ENCODE measurements at regions not wholly inside any gene's neighbourhood (a gene's known extent, or its start where the extent isn't known, plus 50 kb on each side); places are given as distances from the start of the nearest gene placed in this dataset.

DNA sequence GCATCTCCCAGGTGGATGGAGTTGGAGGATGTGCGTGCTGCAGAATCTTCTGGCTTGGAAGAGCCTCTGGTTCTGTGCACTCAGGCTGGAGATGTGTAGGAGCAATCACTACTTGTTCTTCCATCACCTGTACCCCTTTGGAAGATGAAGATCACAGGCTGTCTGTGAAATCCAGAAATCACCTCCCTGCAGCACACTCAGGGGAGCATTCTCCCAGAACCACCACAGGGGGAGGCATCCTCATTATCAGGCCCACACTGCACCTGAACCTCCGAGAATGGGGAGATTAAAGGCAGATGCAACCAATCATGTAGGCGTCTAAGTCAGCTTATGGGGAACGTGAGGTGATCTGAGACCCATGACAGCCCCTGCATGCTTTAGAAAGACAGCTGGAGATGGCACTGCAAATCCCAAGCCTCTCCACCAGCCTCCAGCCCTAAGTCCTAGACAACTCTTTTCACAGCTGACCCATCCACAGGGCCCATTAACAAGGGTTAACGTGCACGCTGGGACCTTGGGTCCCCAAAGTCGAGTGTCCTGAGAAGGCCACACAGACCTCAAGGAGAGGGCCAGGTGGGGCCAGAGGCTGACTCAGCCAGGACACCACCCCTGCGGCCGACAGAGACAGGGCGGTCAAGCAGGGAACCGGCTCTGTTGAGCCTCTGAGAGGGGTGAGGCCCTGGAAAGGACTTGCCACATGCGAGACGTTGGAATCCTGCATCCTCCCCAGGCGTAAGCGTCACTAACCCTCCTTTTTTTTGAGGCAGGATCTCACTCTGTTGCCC, 314.9 kb downstream of the EIPR1 start:
- DNase-seq (ENCODE audit: low read depth): no peak

DNA sequence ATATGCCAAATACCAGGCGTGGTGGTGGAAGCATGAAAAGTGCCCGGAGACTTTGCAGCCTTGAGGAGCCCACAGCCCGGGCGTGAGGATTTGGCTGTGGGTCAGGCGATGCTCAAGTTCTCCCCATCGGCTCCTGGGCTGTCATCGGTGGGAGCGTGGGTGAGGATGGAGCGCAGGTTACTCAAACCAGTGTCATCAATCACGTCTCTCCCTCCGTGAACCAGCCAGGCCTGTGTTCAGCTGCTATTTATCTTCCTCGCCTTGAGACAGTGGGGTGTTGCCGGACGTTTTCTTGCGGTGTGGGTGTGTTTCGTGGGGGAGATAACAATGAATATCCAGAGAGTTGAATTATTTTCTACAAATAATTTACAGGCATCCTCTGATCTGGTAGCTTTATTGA, 317.6 kb downstream of the EIPR1 start:
- no peak for DNase-seq (ENCODE audit: low read depth)

DNA sequence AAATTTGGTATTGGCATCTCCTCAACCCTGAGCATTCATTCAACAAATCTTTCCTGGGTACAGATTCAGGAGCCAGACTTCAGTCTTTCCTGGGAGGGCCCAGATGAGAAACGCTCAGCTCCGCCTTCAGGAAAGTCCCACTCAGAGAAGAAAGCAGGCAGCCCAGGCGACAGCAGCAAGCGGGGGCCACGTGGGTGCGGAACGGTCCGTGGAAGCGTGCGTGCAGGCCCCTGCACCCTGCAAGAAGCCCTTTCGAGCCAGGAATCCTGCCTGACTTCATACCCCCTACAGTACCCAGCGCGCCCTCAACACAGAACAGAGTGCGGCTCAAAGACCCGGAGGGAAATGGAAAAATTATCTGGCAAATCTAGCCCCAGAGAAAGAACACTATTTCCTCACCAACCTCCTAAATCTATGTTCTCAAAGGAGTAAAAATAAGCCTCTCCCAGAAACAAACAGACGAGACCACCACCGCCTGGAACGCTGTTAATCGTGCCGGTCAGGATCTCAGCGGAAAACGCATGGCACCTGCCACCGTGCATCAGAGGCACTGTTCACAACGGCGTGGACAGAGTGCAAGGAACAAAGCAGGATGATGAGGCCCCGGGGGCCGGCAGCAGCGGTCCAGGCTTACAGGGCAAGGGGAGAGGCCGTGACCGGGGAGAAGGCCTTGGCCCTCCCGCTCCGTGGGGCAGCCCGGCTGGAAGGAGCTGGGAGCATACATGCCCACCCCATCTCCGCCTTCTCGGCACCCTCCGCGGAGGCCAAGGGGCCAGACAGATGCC, 318.3 kb downstream of the EIPR1 start:
- no peak for DNase-seq (ENCODE audit: low read depth)

DNA sequence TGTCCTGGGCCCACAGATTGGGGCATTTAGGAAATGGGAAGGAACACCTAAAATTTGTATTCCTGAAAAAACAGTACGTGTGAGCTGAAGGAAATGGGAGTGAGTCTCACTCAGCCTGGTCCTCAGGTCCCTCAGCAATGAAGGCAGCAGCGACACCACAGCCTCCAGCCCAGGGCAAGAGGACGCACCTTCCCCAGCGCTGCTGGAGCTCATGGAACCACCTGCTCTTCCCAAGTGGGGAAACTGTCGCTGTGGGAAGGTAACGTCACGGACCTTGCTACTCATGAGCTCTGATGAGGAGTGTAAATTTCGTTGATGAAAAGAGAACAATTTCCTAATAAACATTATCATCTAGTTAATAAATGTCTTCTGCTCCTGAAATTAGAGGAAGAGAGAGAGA, 323.6 kb downstream of the EIPR1 start:
- DNase-seq (ENCODE audit: low read depth): no peak

DNA sequence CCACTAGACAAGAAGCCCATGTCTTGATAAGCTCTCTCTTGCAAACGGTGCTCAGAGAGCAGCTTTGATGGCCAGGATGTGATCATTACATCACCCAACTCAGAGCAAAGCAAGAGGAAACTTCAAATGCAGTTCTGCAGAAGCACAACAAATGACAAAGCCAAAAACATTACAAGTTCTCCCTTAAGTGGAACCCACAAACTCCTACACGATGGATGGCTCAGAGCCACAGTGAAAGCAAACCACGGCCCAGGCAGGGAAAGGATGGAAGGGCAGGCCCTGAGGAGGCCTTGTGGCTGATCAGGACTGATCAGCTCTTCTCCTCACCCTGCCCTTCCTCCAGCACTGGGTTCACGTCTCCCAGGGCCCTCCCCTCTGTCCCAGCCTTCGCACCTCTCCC, 326.4 kb downstream of the EIPR1 start:
- no peak for DNase-seq (ENCODE audit: low read depth)

DNA sequence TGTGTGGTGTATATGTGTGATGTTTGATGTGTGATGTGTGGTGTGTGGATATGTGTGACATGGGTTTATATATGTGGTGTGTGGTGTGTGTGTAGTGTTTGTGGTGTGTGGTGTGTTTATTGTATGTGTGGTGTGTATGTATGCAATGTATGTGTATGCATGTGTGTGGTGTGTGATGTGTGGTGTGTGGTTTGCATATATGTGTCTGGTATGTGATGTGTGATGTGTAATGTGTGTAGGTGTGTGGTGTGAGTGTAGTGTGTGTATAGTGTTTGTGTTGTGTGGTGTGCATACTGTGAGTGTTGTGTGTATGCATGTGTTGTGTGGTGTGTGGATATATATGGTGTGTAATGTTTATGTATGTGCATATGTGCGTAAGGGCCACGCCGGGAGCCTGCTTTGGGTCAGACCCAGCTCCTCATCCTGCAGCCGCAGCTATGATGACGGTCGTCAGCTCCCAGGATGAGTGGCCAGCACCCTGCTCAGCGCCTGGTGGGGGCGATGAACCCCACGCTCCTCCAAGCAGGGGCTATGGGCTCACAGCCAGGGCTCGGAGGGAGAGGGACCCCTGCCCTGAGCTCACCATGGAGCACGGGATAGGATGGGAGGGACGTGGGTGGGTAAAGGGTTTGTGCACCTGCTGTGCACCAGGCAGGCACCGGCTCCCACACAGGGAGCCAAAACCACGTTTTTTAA, 331.3 kb downstream of the EIPR1 start:
- no peak for DNase-seq (ENCODE audit: low read depth)

DNA sequence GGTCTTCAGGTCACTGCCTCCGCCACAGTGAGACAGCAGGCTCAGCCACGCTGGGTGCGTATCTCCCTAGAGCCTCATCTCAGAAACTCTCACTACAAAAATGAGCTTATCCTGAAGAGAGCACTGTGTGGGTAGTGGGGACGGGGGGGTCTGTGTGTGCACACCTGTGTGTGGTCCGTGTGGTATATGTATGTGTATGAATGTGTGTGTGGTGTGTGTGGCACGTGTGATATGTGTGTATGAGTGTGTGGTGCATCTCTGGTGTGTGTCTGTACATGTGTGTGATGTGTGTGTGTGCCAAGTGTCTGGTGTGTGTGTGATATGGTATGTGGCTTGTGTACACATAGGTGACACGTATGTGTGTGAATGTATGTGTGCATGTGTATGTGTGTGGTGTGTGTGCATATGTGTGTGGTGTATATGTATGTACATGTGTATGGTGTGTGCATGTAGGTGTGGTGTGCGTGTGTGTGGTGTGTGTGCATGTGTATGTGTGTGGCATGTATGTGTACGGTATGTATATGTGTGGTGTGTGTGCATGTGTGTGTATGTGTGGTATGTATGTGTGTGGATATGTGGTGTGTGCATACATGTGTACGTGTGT, 332.2 kb downstream of the EIPR1 start:
- no peak for DNase-seq (ENCODE audit: low read depth)

DNA sequence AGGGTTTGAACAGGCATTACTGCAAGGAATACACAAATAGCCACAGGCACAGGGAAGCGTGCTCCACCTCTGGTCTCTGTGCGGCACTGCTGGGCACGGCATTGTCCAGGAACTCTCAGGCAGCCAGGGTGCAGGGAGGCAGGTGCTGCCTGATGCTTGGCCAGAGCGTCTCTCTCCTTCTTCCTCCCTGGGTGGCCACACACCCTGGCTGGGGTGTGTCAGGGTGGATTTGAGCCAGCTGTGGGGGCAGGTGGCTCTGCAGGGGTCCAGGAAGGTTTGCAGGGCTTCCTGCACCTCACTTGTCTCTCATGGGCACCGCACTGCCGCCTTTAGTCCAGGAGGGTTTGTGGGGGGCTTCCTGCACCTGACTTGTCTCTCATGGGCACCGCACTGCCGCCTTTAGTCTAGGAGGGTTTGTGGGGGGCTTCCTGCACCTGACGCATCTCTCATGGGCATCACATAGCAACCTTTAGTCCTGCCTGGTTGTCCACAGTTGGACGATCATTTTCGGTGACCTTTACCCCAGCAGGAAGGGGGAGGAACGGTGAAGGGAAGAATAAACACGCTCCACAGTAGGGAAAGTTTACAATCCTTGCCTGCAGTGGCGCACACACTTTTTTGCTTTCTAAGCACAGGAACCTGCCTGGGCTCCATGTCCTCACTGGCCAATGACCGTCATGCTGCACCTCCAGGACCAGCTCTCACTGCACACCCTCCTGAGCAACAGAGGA, 332.9 kb downstream of the EIPR1 start:
- no peak for DNase-seq (ENCODE audit: low read depth)

DNA sequence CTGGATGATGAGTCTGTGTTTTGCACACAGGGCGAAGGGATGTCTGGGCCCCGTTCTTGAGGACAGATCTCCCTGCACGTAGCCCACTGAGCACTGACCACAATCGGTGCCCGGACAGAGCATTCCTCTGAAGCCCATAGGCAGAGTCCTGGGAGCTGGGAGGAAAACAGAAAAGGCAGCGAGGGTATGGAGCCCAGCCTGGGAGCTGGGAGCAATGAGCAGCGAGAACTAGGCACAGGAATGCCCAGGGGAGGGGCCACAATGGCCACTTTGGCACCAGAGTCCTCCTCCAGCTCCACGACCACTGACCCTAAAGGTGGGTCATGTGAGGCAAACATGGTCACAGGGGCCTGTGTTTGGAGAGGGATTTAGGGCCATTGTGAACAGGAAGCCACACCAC, 333.9 kb downstream of the EIPR1 start:
- DNase-seq (ENCODE audit: low read depth): no peak

DNA sequence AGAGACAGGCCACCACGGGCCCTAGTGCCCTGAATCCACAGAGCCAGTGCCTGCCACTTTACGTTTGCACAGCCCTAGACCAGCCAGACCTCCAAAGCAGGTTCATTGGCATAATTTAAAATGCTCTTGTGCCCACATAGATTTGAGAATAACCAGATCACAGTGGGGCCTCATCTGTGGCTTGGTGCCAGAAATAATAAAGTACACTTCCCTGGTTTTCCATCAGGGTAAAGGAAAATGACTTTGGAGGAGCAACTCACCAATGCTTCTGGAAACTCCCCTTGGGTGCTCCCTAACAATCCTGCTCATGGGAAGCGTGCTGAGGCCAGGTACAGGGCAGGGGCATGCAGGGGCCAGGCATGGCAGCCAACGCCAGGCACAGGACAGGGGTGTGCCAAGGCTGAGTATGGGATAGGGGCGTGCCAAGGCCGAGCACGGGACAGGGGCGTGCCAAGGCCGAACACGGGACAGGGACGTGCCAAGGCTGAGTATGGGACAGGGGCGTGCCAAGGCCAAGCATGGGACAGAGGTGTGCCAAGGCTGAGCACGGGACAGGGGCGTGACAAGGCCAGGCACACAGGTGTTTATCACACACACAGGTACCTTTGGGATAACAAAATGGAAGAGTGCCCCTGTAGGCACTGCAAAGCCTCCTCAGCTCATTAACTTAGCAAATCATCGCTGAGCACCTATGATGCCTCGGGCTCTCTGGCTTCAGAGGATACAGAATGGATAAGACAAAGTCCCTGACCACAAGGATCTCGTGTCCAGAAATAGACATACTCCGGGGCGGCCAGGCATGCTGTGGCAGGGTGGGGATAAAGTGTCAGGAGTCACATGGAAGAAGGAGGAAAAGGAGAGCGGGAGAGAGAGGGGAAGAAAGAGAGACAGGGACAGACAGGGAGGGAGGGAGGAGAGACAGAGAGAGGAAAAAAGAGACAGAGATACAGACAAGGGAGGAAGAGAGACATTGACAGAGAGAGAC, 334.7 kb downstream of the EIPR1 start:
- DNase-seq (ENCODE audit: low read depth): no peak

DNA sequence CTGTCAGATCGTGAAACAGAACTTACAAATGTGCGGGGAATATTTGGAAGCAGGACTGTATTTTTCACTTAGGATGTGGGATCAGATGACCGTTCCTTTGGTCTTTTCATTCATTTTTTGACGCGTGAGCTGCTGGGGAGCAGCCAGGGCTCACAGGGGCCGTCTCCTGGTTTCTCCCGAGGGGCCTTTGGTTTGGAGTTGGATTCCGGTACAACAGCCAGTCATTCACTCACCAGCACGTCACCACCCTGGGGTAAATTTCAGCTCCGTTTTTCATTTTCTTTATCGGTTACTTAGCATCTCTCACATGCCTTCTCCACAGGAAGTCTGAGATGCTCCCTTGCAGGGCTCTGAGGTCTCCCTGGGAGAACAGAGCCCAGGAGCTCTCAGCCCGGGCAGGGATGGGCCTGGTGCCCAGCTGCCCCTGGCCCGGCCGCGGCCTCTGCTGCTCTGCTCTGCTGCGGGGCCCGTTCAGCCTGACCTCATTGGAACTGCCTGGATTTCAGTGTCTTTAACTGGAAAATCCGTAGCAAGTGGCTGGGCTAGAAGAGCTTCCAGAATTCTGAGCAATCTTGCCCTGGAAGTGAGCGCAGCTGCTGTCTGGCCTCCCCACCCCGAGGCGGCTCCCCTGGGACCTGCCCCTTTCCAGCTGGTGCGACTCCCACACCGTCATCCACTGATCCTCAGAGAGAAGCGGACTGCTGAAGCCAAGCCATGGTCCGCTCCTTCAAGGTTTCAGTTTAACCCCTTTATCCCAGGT, 335.6 kb downstream of the EIPR1 start:
- no peak for DNase-seq (ENCODE audit: low read depth)

DNA sequence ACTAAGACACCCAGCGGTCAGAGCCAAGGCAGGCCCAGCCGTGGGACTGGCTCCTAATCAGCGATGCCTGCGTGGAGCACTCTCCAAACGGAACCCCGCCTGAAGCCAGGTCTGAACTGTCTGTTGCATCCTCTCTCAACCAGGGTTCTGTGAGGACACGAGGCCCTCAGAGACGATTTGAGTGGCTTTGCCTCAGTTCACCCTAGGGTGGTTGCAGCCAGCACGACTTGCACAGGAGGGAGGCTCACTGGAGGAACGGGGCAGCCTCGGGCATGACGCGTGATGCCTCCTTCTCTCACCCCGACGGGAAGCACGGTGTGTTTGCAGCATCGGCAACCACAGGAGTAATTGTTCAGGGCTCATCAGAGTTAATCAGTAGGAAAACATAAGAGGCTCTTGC, 336.4 kb downstream of the EIPR1 start:
- DNase-seq (ENCODE audit: low read depth): no peak

DNA sequence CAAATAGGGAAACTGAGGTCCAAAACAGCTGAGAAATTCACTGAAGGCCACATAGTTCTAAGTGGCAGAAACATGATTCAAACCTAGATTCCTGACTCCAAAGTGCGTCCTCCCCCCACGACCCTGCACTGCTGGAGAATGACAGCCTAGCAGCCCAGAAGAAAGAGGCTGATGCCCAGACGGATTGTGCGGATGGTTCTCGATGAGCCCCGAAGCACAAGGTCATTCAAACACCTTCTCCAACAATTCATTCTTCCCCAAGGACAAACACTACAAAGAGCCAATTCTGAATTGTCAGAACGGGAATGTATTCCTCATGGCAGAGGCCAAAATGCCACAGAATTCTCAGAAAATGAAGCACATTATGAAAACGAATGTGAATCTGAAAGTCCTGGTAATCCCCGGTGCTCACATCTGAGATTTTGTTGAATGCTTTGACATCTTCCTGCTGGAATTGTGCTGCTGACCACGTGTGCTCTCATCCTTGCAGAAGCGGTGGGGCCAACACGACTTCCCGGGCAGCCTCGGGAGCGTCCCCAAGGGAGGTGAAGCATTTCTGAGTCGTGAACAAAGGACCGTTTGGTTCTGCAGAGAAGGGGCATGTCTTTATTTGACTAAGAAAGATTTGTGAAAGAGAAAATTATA, 337.0 kb downstream of the EIPR1 start:
- DNase-seq (ENCODE audit: low read depth): no peak

DNA sequence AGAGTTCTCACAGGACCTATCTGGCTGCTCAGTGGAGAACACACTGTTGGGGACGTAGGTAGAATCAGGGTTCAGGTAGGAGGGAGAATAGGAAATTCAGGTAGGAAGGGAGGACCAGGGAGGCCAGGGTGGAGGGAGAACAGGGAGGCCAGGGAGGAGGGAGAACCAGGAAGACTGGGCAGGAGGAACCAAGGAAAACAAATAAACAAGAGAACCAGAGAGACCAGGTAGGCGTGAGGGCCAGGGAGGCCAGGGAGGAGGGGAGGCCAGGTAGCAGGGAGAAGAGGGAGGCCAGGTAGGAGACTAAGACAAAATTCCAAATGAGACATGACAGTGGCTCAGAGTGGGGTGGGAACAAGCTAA, 337.6 kb downstream of the EIPR1 start:
- DNase-seq (ENCODE audit: low read depth): no peak

DNA sequence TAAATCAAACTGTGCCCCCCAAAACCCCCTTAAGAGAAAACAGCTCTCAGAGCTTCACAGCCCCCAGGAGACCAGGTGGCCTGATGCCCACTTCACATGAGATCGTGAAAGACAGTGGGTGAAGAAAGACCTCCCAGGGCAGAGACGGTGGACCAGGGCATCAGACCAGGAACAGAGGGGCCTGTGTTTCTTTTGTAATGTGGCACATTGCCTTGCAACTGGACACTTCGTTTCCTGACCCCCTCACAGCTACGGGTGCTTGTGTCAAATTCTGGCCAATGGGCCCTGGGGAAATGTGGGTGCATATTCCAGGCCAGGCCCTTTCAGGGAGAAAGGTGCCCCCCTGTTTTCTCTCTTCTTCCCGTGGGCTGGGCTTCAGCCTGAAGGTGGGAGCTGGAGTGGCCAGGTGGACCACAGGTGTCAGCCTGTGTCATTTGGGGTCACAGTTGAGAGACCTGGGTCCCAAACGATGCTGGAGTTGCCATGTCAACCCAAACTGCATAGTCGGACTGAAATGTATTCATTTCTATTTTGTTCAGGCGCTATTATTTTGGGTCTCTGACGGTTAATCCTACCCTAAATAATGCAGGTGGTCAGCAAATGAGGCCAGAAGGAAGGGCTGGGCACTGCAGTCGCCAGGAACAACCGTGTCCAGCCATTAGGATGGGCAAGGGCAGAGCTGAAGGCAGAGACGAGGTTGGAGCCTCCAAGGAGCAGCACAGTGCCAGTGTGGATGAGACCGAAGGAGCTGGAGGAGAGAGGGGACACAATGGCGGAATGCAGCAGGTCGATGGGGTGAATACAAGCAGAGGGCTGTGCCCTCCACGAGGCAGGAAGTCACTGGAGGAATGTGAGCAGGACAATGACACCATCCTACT, 338.2 kb downstream of the EIPR1 start:
- no peak for DNase-seq (ENCODE audit: low read depth)

DNA sequence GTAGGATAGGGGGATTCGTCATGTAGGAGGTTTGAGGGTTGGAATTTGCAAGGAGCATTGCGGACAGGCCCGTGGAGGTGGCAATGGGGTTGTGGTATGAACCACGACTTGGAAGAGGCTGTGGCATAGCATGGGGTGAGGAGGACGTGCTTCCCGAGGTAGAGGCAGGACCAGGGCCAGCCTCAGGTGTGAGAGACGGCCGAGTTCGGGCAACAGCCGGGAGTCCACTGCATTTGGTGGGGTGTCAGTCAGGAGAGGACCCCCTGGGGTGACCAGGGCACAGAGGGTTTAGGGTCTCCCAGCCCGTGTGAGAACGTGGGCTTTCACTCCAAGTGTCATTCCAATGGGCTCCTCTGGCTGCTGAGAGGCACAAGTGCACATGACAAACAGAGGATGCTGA, 339.0 kb downstream of the EIPR1 start:
- DNase-seq (ENCODE audit: low read depth): no peak

DNA sequence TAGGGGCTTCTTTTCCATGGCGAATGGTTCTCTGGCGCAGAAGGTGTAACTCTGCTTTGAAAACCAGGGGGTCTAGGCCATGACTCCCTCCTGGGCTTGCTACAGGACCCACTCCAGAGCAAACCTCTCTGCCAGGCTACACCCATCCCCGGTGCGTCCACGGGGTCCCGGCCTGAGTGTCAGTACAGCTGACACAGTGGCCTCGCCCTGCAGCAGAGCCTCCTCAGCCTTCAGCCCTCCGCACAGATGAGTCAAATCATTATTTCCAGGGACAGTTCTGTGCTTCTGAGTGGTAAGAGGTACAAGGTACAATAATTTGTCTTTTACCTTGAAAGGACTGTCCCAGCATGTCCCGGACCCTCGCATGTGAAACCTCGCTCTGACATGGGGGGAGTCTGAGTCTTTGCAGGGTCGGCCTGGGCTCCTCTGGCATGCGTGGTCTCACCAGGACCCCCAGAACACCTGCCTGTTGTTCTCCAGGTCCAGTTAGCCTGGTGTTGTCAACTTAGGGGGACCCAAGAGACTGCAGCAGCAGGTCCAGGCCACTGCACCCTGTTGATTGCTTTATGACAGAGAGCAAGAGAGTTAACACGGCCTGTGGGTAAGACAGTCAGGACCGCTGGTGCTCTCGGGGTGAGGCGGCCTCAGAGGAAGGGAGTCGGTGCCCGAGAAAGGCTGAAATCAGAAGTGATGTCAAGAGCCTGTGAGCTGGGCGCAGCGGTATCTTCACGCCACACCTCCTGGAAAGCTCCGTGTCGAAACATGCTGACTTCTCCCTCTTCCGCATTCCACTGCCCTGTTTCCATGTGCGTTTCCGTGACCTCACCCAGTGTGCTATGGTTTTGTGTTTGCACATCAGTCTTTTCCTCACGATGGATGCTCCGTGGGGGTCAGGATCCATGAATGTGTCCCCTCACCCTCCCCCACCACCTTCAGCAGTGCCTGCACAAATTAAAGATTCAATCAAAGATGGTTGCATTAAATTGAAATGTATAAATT, 340.1 kb downstream of the EIPR1 start:
- no peak for DNase-seq (ENCODE audit: low read depth)
